Lower leg skin (tissue), 4 donors: ENCODE measurements at regions not wholly inside any gene's neighbourhood (a gene's known extent, or its start where the extent isn't known, plus 50 kb on each side); places are given as distances from the start of the nearest gene placed in this dataset.

Experiments used
- DNase-seq, 2 donors: peaks; one replicate each; pipeline ENCODE4 v3.0.0-alpha.2; 2019; ENCODE audit warnings: low spot score in 2 of 2
- H3K4me3 ChIP-seq: fragments of 200-600 bp; sonication (generic); 2 replicates; pipeline ENCODE4 v1.5.1; 2017; ENCODE audit warnings: mild to moderate bottlenecking, low read depth; ENCODE audit not compliant: poor library complexity, severe bottlenecking
- POLR2A ChIP-seq, 2 donors: fragments of 450-650 bp; IDR thresholded peaks; one replicate each; pipeline ENCODE4 v1.6.1; 2016 to 2017; ENCODE audit warnings: antibody characterized with exemption in 2 of 2, mild to moderate bottlenecking in 1 of 2, moderate library complexity in 1 of 2
- WGBS, 2 donors: methylation state at CpG; one replicate each; pipeline ENCODE4 v1.1.5; 2018; 5-methylcytosine and 5-hydroxymethylcytosine counted together
- intact Hi-C: fragments of 100-400 bp; cut with DNase I; formaldehyde crosslinking; loops from one replicate; pipeline ENCODE4 v1.15.0; 2023; ENCODE audit warnings: low total_unique reads
- TF ChIP-seq, protein P1 (sequence below), 3 donors: fragments of 450-650 bp; IDR thresholded peaks; one replicate each; pipeline ENCODE4 v1.5.1; 2016; ENCODE audit warnings: antibody characterized with exemption in 3 of 3, mild to moderate bottlenecking in 3 of 3, moderate library complexity in 2 of 3

GRCh38 chr2:155431004-155431507, 732.6 kb downstream of the KCNJ3 start:
- intact Hi-C loops, result no loop called here
- TF ChIP-seq, protein P1, sequence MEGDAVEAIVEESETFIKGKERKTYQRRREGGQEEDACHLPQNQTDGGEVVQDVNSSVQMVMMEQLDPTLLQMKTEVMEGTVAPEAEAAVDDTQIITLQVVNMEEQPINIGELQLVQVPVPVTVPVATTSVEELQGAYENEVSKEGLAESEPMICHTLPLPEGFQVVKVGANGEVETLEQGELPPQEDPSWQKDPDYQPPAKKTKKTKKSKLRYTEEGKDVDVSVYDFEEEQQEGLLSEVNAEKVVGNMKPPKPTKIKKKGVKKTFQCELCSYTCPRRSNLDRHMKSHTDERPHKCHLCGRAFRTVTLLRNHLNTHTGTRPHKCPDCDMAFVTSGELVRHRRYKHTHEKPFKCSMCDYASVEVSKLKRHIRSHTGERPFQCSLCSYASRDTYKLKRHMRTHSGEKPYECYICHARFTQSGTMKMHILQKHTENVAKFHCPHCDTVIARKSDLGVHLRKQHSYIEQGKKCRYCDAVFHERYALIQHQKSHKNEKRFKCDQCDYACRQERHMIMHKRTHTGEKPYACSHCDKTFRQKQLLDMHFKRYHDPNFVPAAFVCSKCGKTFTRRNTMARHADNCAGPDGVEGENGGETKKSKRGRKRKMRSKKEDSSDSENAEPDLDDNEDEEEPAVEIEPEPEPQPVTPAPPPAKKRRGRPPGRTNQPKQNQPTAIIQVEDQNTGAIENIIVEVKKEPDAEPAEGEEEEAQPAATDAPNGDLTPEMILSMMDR (IDR thresholded peaks at IDR 0.05), result no peak
- DNase-seq, result no peak
- H3K4me3 ChIP-seq, result no peak overlapping the region
- 88 to 89% methylated on average over 9 of the region's 9 CpGs for WGBS, 2 donors

DNA sequence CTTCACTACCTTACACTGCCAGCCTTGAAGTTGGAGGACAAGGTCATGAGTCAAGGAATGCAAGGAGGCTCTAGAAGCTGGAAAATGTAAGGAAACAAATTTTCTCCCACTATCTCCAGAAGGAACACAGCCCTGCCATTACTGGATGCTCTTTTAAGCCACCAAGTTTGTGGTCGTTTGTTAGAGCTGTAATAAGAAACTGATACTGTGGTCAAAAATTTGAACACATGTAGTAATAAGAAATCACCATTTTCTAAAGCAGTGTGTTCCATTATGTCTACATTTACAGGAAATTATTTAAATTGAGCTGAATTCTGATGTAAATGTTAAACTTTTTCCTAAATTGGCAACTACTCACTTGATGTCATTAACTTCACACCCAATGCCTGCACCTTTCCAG, 729.0 kb downstream of the KCNJ3 start:
- 59 to 62% methylated on average over 1 of the region's 1 CpG for WGBS, 2 donors
- intact Hi-C loops, result no loop called here
- DNase-seq, result no peak
- TF ChIP-seq, protein P1 (IDR thresholded peaks at IDR 0.05), result no peak
- no peak for TF ChIP-seq POLR2A (IDR thresholded peaks at IDR 0.05)
- H3K4me3 ChIP-seq, result no peak overlapping the region

DNA sequence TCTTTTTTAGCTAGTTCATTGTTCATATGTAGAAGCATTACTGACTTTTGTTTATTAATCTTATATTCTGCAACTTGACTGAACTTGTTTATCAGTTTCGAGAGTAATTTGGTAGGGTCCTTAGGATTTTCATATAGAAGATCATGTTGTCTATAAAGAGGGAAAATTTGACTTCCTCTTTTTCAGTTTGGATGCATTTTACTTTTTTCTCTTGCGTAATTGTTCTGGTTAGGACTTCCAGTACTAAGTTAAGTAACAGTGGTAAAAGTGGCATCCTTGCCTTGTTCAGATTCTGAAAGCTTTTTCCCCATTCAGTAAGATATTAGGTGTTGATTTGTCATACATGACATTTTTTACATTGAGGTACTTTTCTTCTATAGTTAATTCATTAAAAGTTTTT, 726.0 kb downstream of the KCNJ3 start:
- DNase-seq, result no peak
- intact Hi-C loops, result no loop called here
- TF ChIP-seq, protein P1 (IDR thresholded peaks at IDR 0.05), result no peak
- TF ChIP-seq POLR2A (IDR thresholded peaks at IDR 0.05), result no peak
- 80 to 84% methylated on average over 2 of the region's 2 CpGs for WGBS, 2 donors
- no peak overlapping the region for H3K4me3 ChIP-seq

GRCh38 chr2:155418753-155419152, 720.3 kb downstream of the KCNJ3 start:
- DNase-seq, result no peak
- intact Hi-C loops, result no loop called here
- 86 to 88% methylated on average over 1 of the region's 1 CpG for WGBS, 2 donors
- H3K4me3 ChIP-seq, result no peak overlapping the region
- TF ChIP-seq, protein P1 (IDR thresholded peaks at IDR 0.05), result no peak
- no peak for TF ChIP-seq POLR2A (IDR thresholded peaks at IDR 0.05)

DNA sequence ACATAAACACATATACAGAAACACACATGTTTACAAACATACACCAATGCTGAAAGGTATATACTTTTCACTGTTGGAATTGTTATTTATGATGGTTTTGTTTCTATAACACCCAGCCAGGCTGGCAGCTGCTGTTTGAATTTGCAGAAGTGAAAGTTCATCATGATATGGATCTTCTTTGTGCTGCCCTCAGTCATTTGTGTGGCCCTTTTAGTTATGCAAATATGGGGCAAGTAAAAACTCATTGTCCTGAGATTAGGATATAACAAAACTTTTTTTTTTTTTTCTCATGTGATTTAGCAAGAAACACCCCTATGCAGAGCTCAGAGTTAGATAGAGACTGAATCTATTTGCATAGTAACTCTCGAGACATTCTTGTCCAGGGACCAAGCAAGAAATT, 714.1 kb downstream of the KCNJ3 start:
- WGBS, 2 donors, result 70 to 83% methylated on average over 1 of the region's 1 CpG
- TF ChIP-seq POLR2A (IDR thresholded peaks at IDR 0.05), result no peak
- TF ChIP-seq, protein P1 (IDR thresholded peaks at IDR 0.05), result no peak
- intact Hi-C loops, result no loop called here
- no peak overlapping the region for H3K4me3 ChIP-seq
- no peak for DNase-seq

GRCh38 chr2:155404433-155405002, 706.0 kb downstream of the KCNJ3 start:
- 84 to 87% methylated on average over 3 of the region's 3 CpGs for WGBS, 2 donors
- TF ChIP-seq, protein P1 (IDR thresholded peaks at IDR 0.05), result no peak
- TF ChIP-seq POLR2A (IDR thresholded peaks at IDR 0.05), result no peak
- no peak for DNase-seq
- intact Hi-C loops, result no loop called here
- H3K4me3 ChIP-seq, result no peak overlapping the region
